Sigmoid colon (tissue), 6 donors: ENCODE measurements at regions not wholly inside any gene's neighbourhood (a gene's known extent, or its start where the extent isn't known, plus 50 kb on each side); places are given as distances from the start of the nearest gene placed in this dataset.

Experiments
- DNase-seq: peaks from one replicate; pipeline ENCODE4 v3.0.0-alpha.2; 2019
- H3K27ac ChIP-seq, 4 donors: fragments of 200-600 bp; sonication (generic); one replicate each; pipeline ENCODE4 v1.5.1; 2016 to 2019; ENCODE audit warnings: mild to moderate bottlenecking in 1 of 4
- H3K27me3 ChIP-seq, 3 donors: fragments of 200-600 bp; sonication (generic); one replicate each; pipeline ENCODE4 v1.5.1; 2019; ENCODE audit warnings: mild to moderate bottlenecking in 1 of 3
- H3K36me3 ChIP-seq, 4 donors: fragments of 200-600 bp; sonication (generic); one replicate each; pipeline ENCODE4 v1.5.1; 2016 to 2019
- H3K4me1 ChIP-seq, 4 donors: fragments of 200-600 bp; sonication (generic); one replicate each; pipeline ENCODE4 v1.5.1; 2017 to 2019
- H3K4me3 ChIP-seq, 4 donors: fragments of 200-600 bp; sonication (generic); one replicate each; pipeline ENCODE4 v1.5.1; 2017 to 2019; ENCODE audit warnings: mild to moderate bottlenecking in 2 of 4, moderate library complexity in 1 of 4
- H3K9me3 ChIP-seq, 4 donors: fragments of 200-600 bp in 3 of 4; sonication (generic) in 3 of 4; one replicate each; pipeline versions ENCODE4 v1.5.1 to v1.6.1; 2013 to 2019
- CTCF ChIP-seq, 4 experiments: fragments of 450-650 bp in 3 of 4; fragments of 200-600 bp in 1 of 4; IDR thresholded peaks; one replicate each; pipeline ENCODE4 v1.5.1; 2016 to 2019; ENCODE audit warnings: antibody characterized with exemption in 4 of 4, mild to moderate bottlenecking in 3 of 4, moderate library complexity in 2 of 4
- EP300 ChIP-seq, 4 donors: sonication (generic); formaldehyde crosslinking; IDR thresholded peaks; one replicate each; pipeline ENCODE4 v1.6.1; 2017; ENCODE audit warnings: antibody characterized with exemption in 4 of 4
- POLR2A ChIP-seq, 2 donors: fragments of 450-650 bp; IDR thresholded peaks; one replicate each; pipeline ENCODE4 v1.6.1; 2016; ENCODE audit warnings: antibody characterized with exemption in 2 of 2, mild to moderate bottlenecking in 2 of 2, moderate library complexity in 2 of 2
- POLR2AphosphoS5 ChIP-seq, 4 donors: sonication (generic); formaldehyde crosslinking; IDR thresholded peaks; one replicate each; pipeline ENCODE4 v1.6.1; 2017; ENCODE audit warnings: antibody characterized with exemption in 4 of 4
- WGBS, 2 donors: extraction: QIAGEN DNeasy Blood & Tissue Kit; methylation state at CpG; one replicate each; pipeline ENCODE4 v1.1.7; 2013; 5-methylcytosine and 5-hydroxymethylcytosine counted together
- intact Hi-C: fragments of 100-400 bp; cut with DNase I; formaldehyde crosslinking; loops from one replicate; pipeline ENCODE4 v1.15.1; 2023
- donor health status: healthy with polysubstance abuse.
- donor health status: healthy.

DNA sequence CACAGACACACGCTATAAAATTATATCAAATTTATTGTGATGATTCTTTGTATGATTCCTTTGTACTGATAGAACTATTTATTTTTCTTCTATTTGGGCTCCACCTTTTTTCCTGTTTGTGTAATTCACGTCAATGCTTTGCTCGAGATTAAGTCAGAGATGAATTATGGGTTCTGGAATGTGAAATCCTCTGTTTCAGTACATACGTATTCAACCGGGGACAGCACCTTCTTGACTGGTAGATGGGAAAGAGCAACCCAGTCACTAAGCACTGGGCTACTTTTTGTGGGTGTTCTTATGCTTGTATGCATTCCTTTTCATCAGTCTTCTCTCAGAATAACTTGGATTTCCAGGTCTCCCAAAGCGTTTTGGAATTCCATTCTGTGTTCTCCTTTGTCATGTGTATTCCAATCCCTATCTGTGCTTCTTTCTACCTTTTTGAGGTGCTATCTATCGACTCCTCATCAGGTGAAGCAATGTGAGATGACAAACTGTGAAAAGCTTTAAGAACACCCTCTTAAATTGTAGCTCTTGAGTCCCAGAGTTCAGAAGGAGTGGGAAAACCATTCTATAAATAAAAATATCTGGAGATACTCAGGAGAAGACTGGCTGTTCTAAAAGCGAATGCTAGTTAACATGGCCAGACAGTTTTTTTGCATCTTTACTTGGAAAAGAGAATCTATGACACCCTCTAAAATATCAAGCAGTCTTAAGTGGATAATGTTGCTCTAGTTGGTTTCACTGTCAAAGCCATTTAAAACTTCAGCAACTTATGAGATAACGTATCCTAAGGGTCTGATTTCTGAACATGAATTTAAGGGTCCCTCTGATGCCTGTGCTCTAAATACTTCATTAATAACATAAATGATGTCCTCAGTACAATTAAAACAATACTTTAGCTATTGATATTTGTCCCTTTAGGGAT, 197.7 kb upstream of the PREP start:
- H3K4me3 ChIP-seq: no peak overlapping the region
- no peaks in the 10 kb centered on the region for H3K36me3 ChIP-seq
- intact Hi-C loops: loop anchor here (2.0 to 10.0 kb wide), 2 partner anchors 44 to 394 kb away; no protein-coding TSS in a partner anchor
- 74 to 85% methylated on average over 9 of the region's 9 CpGs for WGBS, 2 donors
- no peak for TF ChIP-seq POLR2AphosphoS5 (IDR thresholded peaks at IDR 0.05)
- no peak for TF ChIP-seq POLR2A (IDR thresholded peaks at IDR 0.05)
- TF ChIP-seq CTCF (IDR thresholded peaks at IDR 0.05): no peak
- no peak for TF ChIP-seq EP300 (IDR thresholded peaks at IDR 0.05)
- H3K27me3 ChIP-seq: no peaks in the 10 kb centered on the region
- no peak for DNase-seq
- peaks cover 0 to 57% (median 46%) of the 10 kb centered on the region in 4 donors for H3K4me1 ChIP-seq
- H3K9me3 ChIP-seq: no peaks in the 10 kb centered on the region
- H3K27ac ChIP-seq: peak overlapping the region; percentile 56 to 76 (median 66)

- no peaks in the 10 kb centered on the region for H3K36me3 ChIP-seq
- H3K4me3 ChIP-seq: no peak overlapping the region
- H3K4me1 ChIP-seq: peaks cover 0 to 60% (median 46%) of the 10 kb centered on the region in 4 donors
- no peaks in the 10 kb centered on the region for H3K27me3 ChIP-seq
- DNase-seq: no peak
- WGBS, 2 donors: 73 to 80% methylated on average over 3 of the region's 3 CpGs
- intact Hi-C loops: no loop called here
- H3K9me3 ChIP-seq: no peaks in the 10 kb centered on the region
- H3K27ac ChIP-seq: no peak overlapping the region
- no peak for TF ChIP-seq EP300 (IDR thresholded peaks at IDR 0.05)
Measured at GRCh38 chr6:105598264-105598663, 195.4 kb upstream of the PREP start.

DNA sequence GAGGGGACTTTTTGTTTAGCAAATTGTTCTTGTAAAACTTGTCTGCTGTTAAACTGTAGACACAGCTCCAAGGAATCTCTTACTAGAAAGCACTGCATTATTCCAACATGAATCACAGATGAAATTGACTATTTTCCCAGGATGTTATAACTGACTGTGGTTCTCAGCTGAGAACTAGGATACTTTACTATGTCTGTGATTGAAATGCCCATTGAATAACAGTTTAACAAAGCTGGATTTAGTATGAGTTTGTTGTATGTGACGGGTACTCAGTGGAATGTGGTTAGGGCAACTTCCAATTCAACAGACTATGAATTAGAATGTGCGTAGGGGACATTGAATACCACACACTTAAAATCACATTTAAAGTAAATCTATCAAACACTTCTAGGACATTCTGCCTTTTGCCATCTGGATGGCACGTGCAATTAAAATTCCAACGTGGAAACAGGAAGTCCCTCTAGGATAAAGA, 193.4 kb upstream of the PREP start:
- Histone ChIP-seq H3K4me1 (peaks cover 0 to 57% (median 48%) of the 10 kb centered on the region in 4 donors), H3K4me3 (no peak overlapping the region), H3K36me3 (no peaks in the 10 kb centered on the region), H3K27ac (peak overlapping the region in 3 of 4 donors; percentile 15 to 58 (median 55)), H3K27me3 (no peaks in the 10 kb centered on the region), H3K9me3 (no peaks in the 10 kb centered on the region)
- no peak for DNase-seq
- TF ChIP-seq POLR2AphosphoS5 (IDR thresholded peaks at IDR 0.05): peak in 2 of 4 donors; percentile 11 to 12
- no peak for TF ChIP-seq POLR2A (IDR thresholded peaks at IDR 0.05)
- TF ChIP-seq CTCF (IDR thresholded peaks at IDR 0.05): no peak
- TF ChIP-seq EP300 (IDR thresholded peaks at IDR 0.05): peak in 1 of 4 donors; percentile 7
- whole genome bisulfite sequencing, 2 donors: 49 to 55% methylated on average over 4 of the region's 4 CpGs
- intact Hi-C loops: no loop called here

DNA sequence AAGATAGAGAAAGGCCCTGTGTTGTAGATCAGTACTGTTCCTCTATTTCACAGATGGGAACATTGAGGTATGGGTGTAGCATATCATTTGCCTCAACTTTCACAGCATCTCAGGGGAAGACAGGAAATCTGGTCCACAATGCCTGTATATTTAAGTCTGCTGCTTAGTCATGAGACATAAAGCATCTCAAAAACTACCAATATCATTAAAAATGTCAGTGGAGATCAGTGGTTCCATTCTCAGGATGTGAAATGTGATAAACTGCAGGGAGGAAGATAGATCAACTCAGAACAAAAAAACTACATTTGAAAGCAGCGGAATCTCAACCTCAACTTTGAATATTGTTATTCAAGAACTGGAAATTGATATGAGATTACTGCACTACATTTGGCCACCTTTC, 192.9 kb upstream of the PREP start:
- DNase-seq: no peak
- no peak overlapping the region for H3K4me3 ChIP-seq
- no peaks in the 10 kb centered on the region for H3K36me3 ChIP-seq
- no peaks in the 10 kb centered on the region for H3K9me3 ChIP-seq
- intact Hi-C loops: no loop called here
- H3K4me1 ChIP-seq: peaks cover 0 to 52% (median 43%) of the 10 kb centered on the region in 4 donors
- TF ChIP-seq EP300 (IDR thresholded peaks at IDR 0.05) (no peak), POLR2A (IDR thresholded peaks at IDR 0.05) (no peak), POLR2AphosphoS5 (IDR thresholded peaks at IDR 0.05) (no peak), CTCF (IDR thresholded peaks at IDR 0.05) (no peak)
- 87 to 95% methylated on average over 1 of the region's 1 CpG for WGBS, 2 donors
- H3K27ac ChIP-seq: peak overlapping the region in 3 of 4 donors; percentile 15 to 58 (median 55)
- no peaks in the 10 kb centered on the region for H3K27me3 ChIP-seq

DNA sequence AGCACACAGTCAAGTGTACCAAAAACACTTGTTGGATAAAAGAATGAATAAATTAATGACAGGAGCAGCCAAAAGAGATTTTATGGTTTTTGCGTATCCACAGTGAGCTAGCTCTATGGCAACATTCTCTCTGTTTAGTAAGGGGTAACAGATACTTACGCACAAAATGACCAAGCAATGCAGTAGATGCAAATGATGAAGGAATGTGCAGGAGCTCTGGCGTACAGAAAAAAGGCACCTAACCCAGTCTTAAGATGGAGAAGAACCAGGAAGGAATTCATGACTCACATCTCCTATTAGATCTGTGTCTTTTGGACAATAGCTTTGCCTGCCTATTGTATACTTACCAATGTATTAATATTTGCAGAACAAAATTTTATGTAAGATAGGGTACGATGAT, 191.9 kb upstream of the PREP start:
- intact Hi-C loops: no loop called here
- DNase-seq: no peak
- Histone ChIP-seq H3K27me3 (no peaks in the 10 kb centered on the region), H3K36me3 (no peaks in the 10 kb centered on the region), H3K4me1 (peaks cover 0 to 48% (median 37%) of the 10 kb centered on the region in 4 donors), H3K27ac (peak overlapping the region in 1 of 4 donors; percentile 28), H3K4me3 (no peak overlapping the region), H3K9me3 (no peaks in the 10 kb centered on the region)
- TF ChIP-seq POLR2AphosphoS5 (IDR thresholded peaks at IDR 0.05): no peak
- TF ChIP-seq EP300 (IDR thresholded peaks at IDR 0.05): no peak
- no peak for TF ChIP-seq CTCF (IDR thresholded peaks at IDR 0.05)
- TF ChIP-seq POLR2A (IDR thresholded peaks at IDR 0.05): no peak
- WGBS, 2 donors: 85 to 97% methylated on average over 4 of the region's 4 CpGs
